Urothelium cell line (cell line): ENCODE measurements at regions not wholly inside any gene's neighbourhood (a gene's known extent, or its start where the extent isn't known, plus 50 kb on each side); places are given as distances from the start of the nearest gene placed in this dataset.
"Not testable (repeated sequence)": the region's sequence is repeated elsewhere in the genome, so short reads cannot be mapped to it uniquely, and the experiment has no call there.

Experiments
- DNase-seq: peaks from one replicate; pipeline ENCODE4 v3.0.0; 2011; ENCODE audit warnings: low spot score, mixed read lengths
- FAIRE-seq: peaks from 2 replicates; lab custom pipeline; 2011; peaks lifted over from hg19 to GRCh38; lab: Jason Lieb, UNC

GRCh38 chr16:70014915-70015314 lies 63.8 kb downstream of the CLEC18A start:
- DNase-seq = peak; percentile 7
- FAIRE-seq = not testable (repeated sequence)

GRCh38 chr16:70016751-70017150 lies 65.6 kb downstream of the CLEC18A start:
- DNase-seq, FAIRE-seq: not testable (repeated sequence)

GRCh38 chr16:70018254-70018653 lies 67.1 kb downstream of the CLEC18A start:
- no peak for FAIRE-seq
- no peak for DNase-seq

- not testable (repeated sequence) for DNase-seq, FAIRE-seq
Observed at GRCh38 chr16:70023207-70023606, 72.1 kb downstream of the CLEC18A start.

GRCh38 chr16:70023956-70024355 lies 72.8 kb downstream of the CLEC18A start:
- not testable (repeated sequence) for DNase-seq, FAIRE-seq

- not testable (repeated sequence) for DNase-seq, FAIRE-seq
Observed at GRCh38 chr16:70026165-70026854, 75.2 kb downstream of the CLEC18A start.

GRCh38 chr16:70032906-70033305 lies 81.2 kb upstream of the PDPR start:
- DNase-seq, FAIRE-seq: not testable (repeated sequence)

- DNase-seq, FAIRE-seq: not testable (repeated sequence)
Observed at GRCh38 chr16:70037913-70038312, 76.2 kb upstream of the PDPR start.

- not testable (repeated sequence) for DNase-seq, FAIRE-seq
Observed at GRCh38 chr16:70040554-70040953, 73.6 kb upstream of the PDPR start.

- not testable (repeated sequence) for FAIRE-seq
Observed at GRCh38 chr16:70043538-70044067, 70.5 kb upstream of the PDPR start.

GRCh38 chr16:70046560-70046959 lies 67.6 kb upstream of the PDPR start:
- FAIRE-seq = not testable (repeated sequence)

More at GRCh38 chr16:70043538-70044067, 70.5 kb upstream of the PDPR start:
- DNase-seq = not testable (repeated sequence)

GRCh38 chr16:70048083-70048482 lies 66.0 kb upstream of the PDPR start:
- FAIRE-seq, DNase-seq: not testable (repeated sequence)

More at GRCh38 chr16:70046560-70046959, 67.6 kb upstream of the PDPR start:
- not testable (repeated sequence) for DNase-seq

- FAIRE-seq = not testable (repeated sequence)
Observed at GRCh38 chr16:70058056-70058455, 56.1 kb upstream of the PDPR start.

GRCh38 chr16:70059429-70059828 lies 54.7 kb upstream of the PDPR start:
- FAIRE-seq, DNase-seq: not testable (repeated sequence)

More at GRCh38 chr16:70058056-70058455, 56.1 kb upstream of the PDPR start:
- DNase-seq = not testable (repeated sequence)

- not testable (repeated sequence) for FAIRE-seq, DNase-seq
Observed at GRCh38 chr16:70060521-70061027, 53.6 kb upstream of the PDPR start.

- not testable (repeated sequence) for DNase-seq, FAIRE-seq
Observed at GRCh38 chr16:70061671-70062218, 52.4 kb upstream of the PDPR start.

- not testable (repeated sequence) for FAIRE-seq, DNase-seq
Observed at GRCh38 chr16:70062947-70063346, 51.2 kb upstream of the PDPR start.
